Activated naive CD4-positive, alpha-beta T cell treated with anti-CD3 and anti-CD28 coated beads, Interleukin-2, amount 50 U/mL, for 16 hours (primary cell): ENCODE measurements at regions not wholly inside any gene's neighbourhood (a gene's known extent, or its start where the extent isn't known, plus 50 kb on each side); places are given as distances from the start of the nearest gene placed in this dataset.

Experiments used
- DNase-seq: peaks from one replicate; pipeline ENCODE4 v3.0.0-alpha.2; 2020

GRCh38 chr6:131510591-131510990 lies 62.4 kb upstream of the ARG1 start:
- no peak for DNase-seq

GRCh38 chr6:131519670-131520436 lies 53.2 kb upstream of the ARG1 start:
- peak; percentile 54 for DNase-seq
